NB4 (cell line): ENCODE measurements at regions not wholly inside any gene's neighbourhood (a gene's known extent, or its start where the extent isn't known, plus 50 kb on each side); places are given as distances from the start of the nearest gene placed in this dataset.

Experiments
- MYC ChIP-seq: IDR thresholded peaks from 2 replicates; pipeline ENCODE4 v1.6.1; 2011; ENCODE audit warnings: low read depth, low read length
- POLR2A ChIP-seq: IDR thresholded peaks from 2 replicates; pipeline ENCODE4 v1.6.1; 2011; ENCODE audit warnings: mild to moderate bottlenecking; ENCODE audit not compliant: insufficient read length; ENCODE audit errors: extremely low read depth
- TF ChIP-seq, protein P1 (sequence below): IDR thresholded peaks from one replicate; pipeline ENCODE4 v1.5.1; 2012; ENCODE audit warnings: low read depth, low read length
- TF ChIP-seq, protein P2 (sequence below): IDR thresholded peaks from 2 replicates; pipeline ENCODE4 v1.6.1; 2011; ENCODE audit warnings: low read depth, low read length

DNA sequence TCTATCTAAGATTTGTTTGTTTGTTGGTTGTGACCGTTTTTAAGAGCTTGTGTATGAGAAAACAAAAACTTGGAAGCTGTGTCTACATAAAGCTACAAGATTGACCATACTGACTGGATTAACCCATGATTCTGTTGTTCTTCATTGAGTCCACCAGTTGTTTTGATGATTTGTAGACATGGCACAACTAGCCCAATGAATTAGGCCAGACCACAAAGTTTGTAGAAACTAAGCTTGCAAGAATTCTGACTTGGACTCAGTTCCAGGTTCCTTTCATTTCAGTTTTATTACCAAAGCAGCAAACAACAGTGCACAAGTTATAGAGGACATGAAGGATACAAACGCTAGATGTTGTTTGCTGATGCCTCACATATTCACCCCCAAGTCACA lies 119.3 kb downstream of the RASGEF1B start:
- TF ChIP-seq POLR2A = no peak
- TF ChIP-seq, protein P1, sequence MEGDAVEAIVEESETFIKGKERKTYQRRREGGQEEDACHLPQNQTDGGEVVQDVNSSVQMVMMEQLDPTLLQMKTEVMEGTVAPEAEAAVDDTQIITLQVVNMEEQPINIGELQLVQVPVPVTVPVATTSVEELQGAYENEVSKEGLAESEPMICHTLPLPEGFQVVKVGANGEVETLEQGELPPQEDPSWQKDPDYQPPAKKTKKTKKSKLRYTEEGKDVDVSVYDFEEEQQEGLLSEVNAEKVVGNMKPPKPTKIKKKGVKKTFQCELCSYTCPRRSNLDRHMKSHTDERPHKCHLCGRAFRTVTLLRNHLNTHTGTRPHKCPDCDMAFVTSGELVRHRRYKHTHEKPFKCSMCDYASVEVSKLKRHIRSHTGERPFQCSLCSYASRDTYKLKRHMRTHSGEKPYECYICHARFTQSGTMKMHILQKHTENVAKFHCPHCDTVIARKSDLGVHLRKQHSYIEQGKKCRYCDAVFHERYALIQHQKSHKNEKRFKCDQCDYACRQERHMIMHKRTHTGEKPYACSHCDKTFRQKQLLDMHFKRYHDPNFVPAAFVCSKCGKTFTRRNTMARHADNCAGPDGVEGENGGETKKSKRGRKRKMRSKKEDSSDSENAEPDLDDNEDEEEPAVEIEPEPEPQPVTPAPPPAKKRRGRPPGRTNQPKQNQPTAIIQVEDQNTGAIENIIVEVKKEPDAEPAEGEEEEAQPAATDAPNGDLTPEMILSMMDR = no peak
- TF ChIP-seq, protein P2, sequence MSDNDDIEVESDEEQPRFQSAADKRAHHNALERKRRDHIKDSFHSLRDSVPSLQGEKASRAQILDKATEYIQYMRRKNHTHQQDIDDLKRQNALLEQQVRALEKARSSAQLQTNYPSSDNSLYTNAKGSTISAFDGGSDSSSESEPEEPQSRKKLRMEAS = no peak
- no peak for TF ChIP-seq MYC
